ENCODE measurements at regions not wholly inside any gene's neighbourhood (a gene's known extent, or its start where the extent isn't known, plus 50 kb on each side); places are given as distances from the start of the nearest gene placed in this dataset.
"Not testable (repeated sequence)": the region's sequence is repeated elsewhere in the genome, so short reads cannot be mapped to it uniquely, and the experiment has no call there.

DNA sequence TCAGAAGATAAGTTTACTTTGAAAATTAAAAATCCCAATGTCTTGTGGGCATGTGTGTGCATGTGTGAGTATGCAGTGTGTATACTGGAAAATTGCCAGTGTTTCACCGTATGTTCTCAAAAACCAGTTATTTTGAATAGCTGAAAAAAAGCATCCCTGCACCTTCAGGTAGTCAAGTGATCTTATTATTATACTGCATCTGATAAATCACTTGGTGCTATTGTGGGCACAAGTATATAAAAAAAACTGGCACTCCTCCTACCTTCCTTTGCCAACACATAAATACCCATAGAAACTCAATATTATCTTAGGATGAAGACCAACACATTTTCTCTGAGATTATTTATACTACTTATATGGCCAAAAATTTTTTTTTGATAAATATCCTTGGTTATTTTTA, 91.5 kb upstream of the MAP9 start:
- Histone ChIP-seq H2AFZ (ENCODE audit: low read length, unreplicated experiment) (no peak overlapping the region), H3K4me3 (ENCODE audit: low read depth, low read length) (no peak overlapping the region), H3K36me3 (ENCODE audit: insufficient read depth, low read length) (no peaks in the 10 kb centered on the region), H3K27me3 (ENCODE audit: insufficient read depth, low read length) (no peaks in the 10 kb centered on the region), H3K79me2 (ENCODE audit: control insufficient read depth, insufficient read depth, low read length, unreplicated experiment) (no peaks in the 10 kb centered on the region), H3K4me1 (ENCODE audit: control insufficient read depth, insufficient read depth, low read length, unreplicated experiment) (peaks cover 4% of the 10 kb centered on the region), H3K27ac (ENCODE audit: low read depth, low read length) (no peak overlapping the region)

GRCh38 chr4:155450676-155451075, 73.9 kb upstream of the MAP9 start:
- no peaks in the 10 kb centered on the region for H3K36me3 ChIP-seq (ENCODE audit: insufficient read depth, low read length)
- H2AFZ ChIP-seq (ENCODE audit: low read length, unreplicated experiment): no peak overlapping the region
- no peaks in the 10 kb centered on the region for H3K79me2 ChIP-seq (ENCODE audit: control insufficient read depth, insufficient read depth, low read length, unreplicated experiment)
- H3K27me3 ChIP-seq (ENCODE audit: insufficient read depth, low read length): no peaks in the 10 kb centered on the region
- H3K4me1 ChIP-seq (ENCODE audit: control insufficient read depth, insufficient read depth, low read length, unreplicated experiment): no peaks in the 10 kb centered on the region
- H3K4me3 ChIP-seq (ENCODE audit: low read depth, low read length): no peak overlapping the region
- no peak overlapping the region for H3K27ac ChIP-seq (ENCODE audit: low read depth, low read length)

DNA sequence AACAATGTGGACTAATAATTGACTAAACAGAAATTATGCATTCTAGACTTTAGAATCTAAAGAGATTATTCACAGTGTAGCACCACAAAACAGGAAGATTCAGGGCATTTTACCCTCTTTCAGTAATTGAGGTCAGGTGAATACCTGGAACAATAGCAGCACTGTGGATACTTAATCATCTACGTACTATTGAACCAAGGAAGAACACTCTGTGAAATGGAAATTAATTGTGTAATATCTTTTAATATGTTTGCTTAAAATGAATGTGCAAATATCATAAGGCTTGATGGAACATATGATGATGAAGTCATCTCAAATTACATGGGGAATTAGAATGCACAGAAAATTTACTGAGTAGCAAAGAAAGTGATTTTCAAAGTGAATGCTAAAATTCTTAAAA, 68.5 kb upstream of the MAP9 start:
- Histone ChIP-seq H3K36me3 (ENCODE audit: insufficient read depth, low read length) (no peaks in the 10 kb centered on the region), H3K4me3 (ENCODE audit: low read depth, low read length) (no peak overlapping the region), H2AFZ (ENCODE audit: low read length, unreplicated experiment) (no peak overlapping the region), H3K27me3 (ENCODE audit: insufficient read depth, low read length) (no peaks in the 10 kb centered on the region), H3K4me1 (ENCODE audit: control insufficient read depth, insufficient read depth, low read length, unreplicated experiment) (no peaks in the 10 kb centered on the region), H3K27ac (ENCODE audit: low read depth, low read length) (no peak overlapping the region), H3K79me2 (ENCODE audit: control insufficient read depth, insufficient read depth, low read length, unreplicated experiment) (no peaks in the 10 kb centered on the region)

GRCh38 chr4:155444721-155445120, 68.0 kb upstream of the MAP9 start:
- Histone ChIP-seq H3K27ac (ENCODE audit: low read depth, low read length) (no peak overlapping the region), H2AFZ (ENCODE audit: low read length, unreplicated experiment) (no peak overlapping the region), H3K27me3 (ENCODE audit: insufficient read depth, low read length) (no peaks in the 10 kb centered on the region)

DNA sequence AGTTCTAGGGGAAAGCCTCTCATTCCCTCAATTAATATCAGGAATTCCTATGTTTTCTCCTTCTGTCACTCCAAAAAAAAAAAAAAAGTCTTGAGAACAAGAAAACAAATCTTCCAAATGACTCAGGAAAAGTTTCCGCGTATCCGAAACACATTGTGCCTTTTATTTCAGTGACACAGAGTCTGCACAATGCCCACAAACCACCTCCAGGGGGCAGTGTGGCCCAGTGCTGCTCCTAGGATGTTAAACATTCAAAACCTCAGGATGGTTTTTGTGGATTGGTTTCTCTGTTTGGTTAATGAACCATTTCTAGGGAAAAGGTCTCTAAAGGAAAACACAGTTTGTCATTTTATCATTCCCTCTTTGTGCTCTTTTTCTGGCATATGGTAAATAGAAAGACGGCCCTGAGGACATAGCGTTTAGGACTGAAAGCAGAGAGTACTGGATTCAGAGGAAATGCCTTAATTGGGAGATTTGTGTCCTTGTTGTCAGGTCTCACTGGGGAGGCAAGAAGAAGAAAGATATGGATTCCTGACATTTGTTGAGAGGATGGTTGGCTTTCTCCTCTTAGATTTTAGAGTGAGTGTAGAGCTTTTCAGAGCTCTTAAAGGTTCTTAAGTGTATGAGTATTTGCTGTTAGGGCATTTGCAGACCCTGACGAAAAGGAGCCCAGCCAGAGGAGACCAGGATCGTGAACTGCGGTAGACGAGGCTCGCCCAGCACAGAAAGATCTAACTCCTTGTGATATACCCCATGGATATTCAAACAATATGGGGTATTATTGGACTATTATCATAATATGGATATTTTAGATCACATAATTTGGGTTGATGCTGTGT, 65.7 kb upstream of the MAP9 start:
- Histone ChIP-seq H3K4me3 (ENCODE audit: low read depth, low read length) (peak overlapping the region; percentile 61), H3K36me3 (ENCODE audit: insufficient read depth, low read length) (no peaks in the 10 kb centered on the region), H3K4me1 (ENCODE audit: control insufficient read depth, insufficient read depth, low read length, unreplicated experiment) (no peaks in the 10 kb centered on the region), H3K27me3 (ENCODE audit: insufficient read depth, low read length) (no peaks in the 10 kb centered on the region), H2AFZ (ENCODE audit: low read length, unreplicated experiment) (peak overlapping the region; percentile 76), H3K79me2 (ENCODE audit: control insufficient read depth, insufficient read depth, low read length, unreplicated experiment) (no peaks in the 10 kb centered on the region), H3K27ac (ENCODE audit: low read depth, low read length) (no peak overlapping the region)

More at GRCh38 chr4:155444721-155445120, 68.0 kb upstream of the MAP9 start:
- no peak overlapping the region for H3K4me3 ChIP-seq (ENCODE audit: low read depth, low read length)
- H3K4me1 ChIP-seq (ENCODE audit: control insufficient read depth, insufficient read depth, low read length, unreplicated experiment): no peaks in the 10 kb centered on the region
- no peaks in the 10 kb centered on the region for H3K79me2 ChIP-seq (ENCODE audit: control insufficient read depth, insufficient read depth, low read length, unreplicated experiment)
- H3K36me3 ChIP-seq (ENCODE audit: insufficient read depth, low read length): no peaks in the 10 kb centered on the region

- H3K27ac ChIP-seq (ENCODE audit: low read depth, low read length): no peak overlapping the region
- no peaks in the 10 kb centered on the region for H3K79me2 ChIP-seq (ENCODE audit: control insufficient read depth, insufficient read depth, low read length, unreplicated experiment)
- no peak overlapping the region for H3K4me3 ChIP-seq (ENCODE audit: low read depth, low read length)
- H3K36me3 ChIP-seq (ENCODE audit: insufficient read depth, low read length): no peaks in the 10 kb centered on the region
- no peaks in the 10 kb centered on the region for H3K27me3 ChIP-seq (ENCODE audit: insufficient read depth, low read length)
- peak overlapping the region; percentile 76 for H2AFZ ChIP-seq (ENCODE audit: low read length, unreplicated experiment)
- H3K4me1 ChIP-seq (ENCODE audit: control insufficient read depth, insufficient read depth, low read length, unreplicated experiment): no peaks in the 10 kb centered on the region
These were observed 64.7 kb upstream of the MAP9 start for GRCh38 chr4:155441475-155441874.

GRCh38 chr4:155439760-155440159, 63.0 kb upstream of the MAP9 start:
- H3K27me3 ChIP-seq (ENCODE audit: insufficient read depth, low read length); H3K4me3 ChIP-seq (ENCODE audit: low read depth, low read length); H2AFZ ChIP-seq (ENCODE audit: low read length, unreplicated experiment); H3K4me1 ChIP-seq (ENCODE audit: control insufficient read depth, insufficient read depth, low read length, unreplicated experiment); H3K79me2 ChIP-seq (ENCODE audit: control insufficient read depth, insufficient read depth, low read length, unreplicated experiment); H3K36me3 ChIP-seq (ENCODE audit: insufficient read depth, low read length); H3K27ac ChIP-seq (ENCODE audit: low read depth, low read length): not testable (repeated sequence)

- Histone ChIP-seq H3K36me3 (ENCODE audit: insufficient read depth, low read length) (no peaks in the 10 kb centered on the region), H3K27ac (ENCODE audit: low read depth, low read length) (no peak overlapping the region), H2AFZ (ENCODE audit: low read length, unreplicated experiment) (no peak overlapping the region), H3K27me3 (ENCODE audit: insufficient read depth, low read length) (no peaks in the 10 kb centered on the region), H3K79me2 (ENCODE audit: control insufficient read depth, insufficient read depth, low read length, unreplicated experiment) (no peaks in the 10 kb centered on the region), H3K4me1 (ENCODE audit: control insufficient read depth, insufficient read depth, low read length, unreplicated experiment) (peaks cover 7% of the 10 kb centered on the region), H3K4me3 (ENCODE audit: low read depth, low read length) (no peak overlapping the region)
These were observed 58.1 kb upstream of the MAP9 start for GRCh38 chr4:155434904-155435303.

GRCh38 chr4:155434366-155434765, 57.6 kb upstream of the MAP9 start:
- Histone ChIP-seq H3K79me2 (ENCODE audit: control insufficient read depth, insufficient read depth, low read length, unreplicated experiment) (no peaks in the 10 kb centered on the region), H3K36me3 (ENCODE audit: insufficient read depth, low read length) (no peaks in the 10 kb centered on the region), H3K4me1 (ENCODE audit: control insufficient read depth, insufficient read depth, low read length, unreplicated experiment) (peaks cover 7% of the 10 kb centered on the region), H3K27me3 (ENCODE audit: insufficient read depth, low read length) (no peaks in the 10 kb centered on the region), H3K4me3 (ENCODE audit: low read depth, low read length) (no peak overlapping the region), H3K27ac (ENCODE audit: low read depth, low read length) (no peak overlapping the region), H2AFZ (ENCODE audit: low read length, unreplicated experiment) (no peak overlapping the region)

DNA sequence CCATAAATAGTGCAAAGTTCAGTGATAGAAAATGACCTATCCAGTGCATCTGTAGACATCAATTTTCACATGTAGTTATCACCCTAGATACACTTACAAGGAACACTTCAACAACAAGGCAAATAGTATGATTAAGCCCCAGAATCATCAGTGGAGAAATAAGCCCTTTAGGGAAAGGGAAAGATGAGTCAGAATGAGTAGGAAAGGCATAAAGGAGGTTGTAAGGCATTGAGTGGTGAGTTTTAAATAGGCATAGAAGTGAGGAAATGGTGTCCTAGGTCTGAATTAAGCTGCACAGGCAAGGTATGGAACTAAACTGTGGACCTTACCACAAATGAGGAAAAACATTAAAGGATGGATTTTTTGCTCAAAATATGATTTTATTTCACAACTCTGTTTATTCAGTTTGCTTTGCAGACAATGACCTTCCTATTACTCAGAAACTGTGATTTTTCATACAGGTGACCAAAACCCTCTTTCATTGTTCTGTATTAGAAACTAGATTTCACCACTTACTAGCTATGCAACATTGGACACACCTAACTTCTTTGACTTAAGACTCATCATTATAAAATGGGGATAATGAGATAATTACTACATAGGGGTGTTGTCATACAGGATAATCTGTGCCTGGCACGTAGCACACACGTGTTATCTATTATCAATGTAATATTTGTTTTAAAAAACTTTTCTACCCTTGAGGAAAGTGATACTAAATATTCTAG, 57.0 kb upstream of the MAP9 start:
- Histone ChIP-seq H3K36me3 (ENCODE audit: insufficient read depth, low read length) (no peaks in the 10 kb centered on the region), H3K27me3 (ENCODE audit: insufficient read depth, low read length) (no peaks in the 10 kb centered on the region), H3K4me3 (ENCODE audit: low read depth, low read length) (no peak overlapping the region), H3K4me1 (ENCODE audit: control insufficient read depth, insufficient read depth, low read length, unreplicated experiment) (peaks cover 7% of the 10 kb centered on the region), H2AFZ (ENCODE audit: low read length, unreplicated experiment) (no peak overlapping the region), H3K79me2 (ENCODE audit: control insufficient read depth, insufficient read depth, low read length, unreplicated experiment) (no peaks in the 10 kb centered on the region), H3K27ac (ENCODE audit: low read depth, low read length) (no peak overlapping the region)

All from ACC112 (cell line).